GM18951 (cell line): ENCODE measurements at regions not wholly inside any gene's neighbourhood (a gene's known extent, or its start where the extent isn't known, plus 50 kb on each side); places are given as distances from the start of the nearest gene placed in this dataset.

Experiments used
- POLR2A ChIP-seq: IDR thresholded peaks from 4 replicates; pipeline ENCODE4 v1.6.1; 2011; ENCODE audit warnings: mild to moderate bottlenecking; ENCODE audit not compliant: insufficient read length, insufficient read depth; ENCODE audit errors: extremely low read depth
- in situ Hi-C: fragments of 300-500 bp; cut with MboI; formaldehyde crosslinking; loops from one replicate; pipeline ENCODE4 v1.12.0; 2022; ENCODE audit warnings: low sequenced_read_pairs, mixed read lengths, inconsistent platforms; ENCODE audit not compliant: unreplicated experiment

GRCh38 chr1:14442669-14443068, 155.8 kb upstream of the KAZN start:
- TF ChIP-seq POLR2A, result no peak
- in situ Hi-C loops, result no loop called here

- no peak for TF ChIP-seq POLR2A
- in situ Hi-C loops, result no loop called here
These were observed 155.2 kb upstream of the KAZN start for GRCh38 chr1:14443164-14443787.

- in situ Hi-C loops, result no loop called here
- TF ChIP-seq POLR2A, result no peak
These were observed 147.3 kb upstream of the KAZN start for GRCh38 chr1:14451217-14451616.

- in situ Hi-C loops, result no loop called here
- no peak for TF ChIP-seq POLR2A
These were observed 145.9 kb upstream of the KAZN start for GRCh38 chr1:14452551-14452950.

GRCh38 chr1:14460173-14460572, 138.3 kb upstream of the KAZN start:
- no peak for TF ChIP-seq POLR2A
- in situ Hi-C loops, result no loop called here

GRCh38 chr1:14462851-14463250, 135.6 kb upstream of the KAZN start:
- TF ChIP-seq POLR2A, result no peak
- in situ Hi-C loops, result no loop called here

GRCh38 chr1:14466006-14466405, 132.5 kb upstream of the KAZN start:
- in situ Hi-C loops, result no loop called here

GRCh38 chr1:14467112-14467511, 131.4 kb upstream of the KAZN start:
- no peak for TF ChIP-seq POLR2A
- in situ Hi-C loops, result no loop called here

More at GRCh38 chr1:14466006-14466405, 132.5 kb upstream of the KAZN start:
- no peak for TF ChIP-seq POLR2A

GRCh38 chr1:14468751-14469150, 129.7 kb upstream of the KAZN start:
- TF ChIP-seq POLR2A, result no peak
- in situ Hi-C loops, result no loop called here

GRCh38 chr1:14470802-14471201, 127.7 kb upstream of the KAZN start:
- in situ Hi-C loops, result no loop called here
- no peak for TF ChIP-seq POLR2A

GRCh38 chr1:14474856-14475255, 123.6 kb upstream of the KAZN start:
- TF ChIP-seq POLR2A, result no peak
- in situ Hi-C loops, result no loop called here

GRCh38 chr1:14476170-14476955, 122.1 kb upstream of the KAZN start:
- TF ChIP-seq POLR2A, result no peak
- in situ Hi-C loops, result no loop called here

GRCh38 chr1:14478120-14478519, 120.4 kb upstream of the KAZN start:
- no peak for TF ChIP-seq POLR2A
- in situ Hi-C loops, result no loop called here

GRCh38 chr1:14479865-14480264, 118.6 kb upstream of the KAZN start:
- no peak for TF ChIP-seq POLR2A
- in situ Hi-C loops, result no loop called here
